HCT116 (cell line): ENCODE measurements at regions not wholly inside any gene's neighbourhood (a gene's known extent, or its start where the extent isn't known, plus 50 kb on each side); places are given as distances from the start of the nearest gene placed in this dataset.

Experiments used
- ATAC-seq: fragments of 200-7000 bp; cut with Tn5 transposase; 2 replicates; pipeline ENCODE4 v1.9.1; 2020; ENCODE audit warnings: mild to moderate bottlenecking, moderate library complexity
- BruUV-seq: library from RNA; stranded (reverse); fragments of 400-500 nt; replicated peaks from 2 replicates; lab custom pipeline; 2021; lab: Mats Ljungman, UMichigan
- CTCF ChIA-PET: fragments of 300-600 bp; sonication (Branson Sonifier 250); formaldehyde crosslinking; loops from one replicate; lab custom pipeline; 2021; ENCODE audit warnings: antibody characterized with exemption; lab: Charles Lee
- POLR2A ChIA-PET: fragments of 300-600, 350-600 bp; sonication (Branson Sonifier 250); formaldehyde crosslinking; loops from one replicate; lab custom pipeline; 2021; ENCODE audit warnings: antibody characterized with exemption; lab: Charles Lee
- RAD21 ChIA-PET, 2 experiments: fragments of 300-600 bp; sonication (Branson Sonifier 250); formaldehyde crosslinking; loops; one replicate each; lab custom pipeline; 2023; ENCODE audit warnings: low total read pairs in 2 of 2; ENCODE audit not compliant: uncharacterized antibody in 2 of 2, unreplicated experiment in 2 of 2, low non-redundant PET in 1 of 2; lab: Charles Lee
- DNase-seq: peaks from one replicate; pipeline ENCODE4 v3.0.0-alpha.2; 2010; ENCODE audit warnings: low read depth, low spot score
- H2AFZ ChIP-seq: fragments of 200-600 bp; shearing (Covaris generic), sonication (generic); 2 replicates; pipeline ENCODE4 v1.6.1; 2017; ENCODE audit warnings: low read depth, mixed run types, mixed read lengths, antibody characterized with exemption, low read length; ENCODE audit not compliant: poor library complexity, severe bottlenecking
- H3K27ac ChIP-seq: 2 replicates; pipeline ENCODE4 v1.5.1; 2012; ENCODE audit warnings: low read depth, low read length
- H3K27me3 ChIP-seq: fragments of 200-600 bp; sonication (generic); 2 replicates; pipeline ENCODE4 v1.6.1; 2016; ENCODE audit warnings: mixed run types, low read length, mixed read lengths; ENCODE audit not compliant: insufficient read depth
- H3K36me3 ChIP-seq, 2 experiments: fragments of 200-500 bp in 1 of 2; fragments of 200-600 bp in 1 of 2; sonication (Bioruptor generic) in 1 of 2; sonication (generic) in 1 of 2; 2 replicates each; pipeline versions ENCODE4 v1.5.1 to v1.6.1; 2014 to 2016; ENCODE audit warnings: low read length in 2 of 2, inconsistent platforms in 1 of 2, mixed read lengths in 1 of 2, mixed run types in 1 of 2; ENCODE audit not compliant: insufficient read depth in 2 of 2, control insufficient read depth in 1 of 2
- H3K4me1 ChIP-seq, 2 experiments: fragments of 200-600 bp in 1 of 2; sonication (generic) in 1 of 2; 2 replicates each; pipeline versions ENCODE4 v1.5.1 to v1.6.1; 2012 to 2017; ENCODE audit warnings: low read length in 2 of 2, inconsistent platforms in 1 of 2, mild to moderate bottlenecking in 1 of 2, mixed read lengths in 1 of 2, mixed run types in 1 of 2, moderate library complexity in 1 of 2; ENCODE audit not compliant: insufficient read depth in 2 of 2, control insufficient read depth in 1 of 2
- H3K4me2 ChIP-seq: fragments of 200-600 bp; sonication (generic); 2 replicates; pipeline ENCODE4 v1.6.1; 2017; ENCODE audit warnings: mixed run types, low read length, mixed read lengths
- H3K4me3 ChIP-seq, 2 experiments: fragments of 200-600 bp in 1 of 2; sonication (generic) in 1 of 2; replicated peaks in 1 of 2; 2 replicates each; pipeline ENCODE4 v1.5.1; 2011 to 2016; ENCODE audit warnings: low read length in 2 of 2, control low read depth in 1 of 2, low read depth in 1 of 2, mild to moderate bottlenecking in 1 of 2, mixed read lengths in 1 of 2, mixed run types in 1 of 2
- H3K79me2 ChIP-seq: fragments of 200-600 bp; sonication (generic); 2 replicates; pipeline ENCODE4 v1.6.1; 2017; ENCODE audit warnings: mild to moderate bottlenecking, mixed run types, low read length, moderate library complexity, mixed read lengths; ENCODE audit not compliant: insufficient read depth
- H3K9ac ChIP-seq: fragments of 200-600 bp; sonication (generic); 2 replicates; pipeline ENCODE4 v1.6.1; 2016; ENCODE audit warnings: low read length, mixed read lengths
- H3K9me2 ChIP-seq: fragments of 200-600 bp; sonication (generic), shearing (Covaris generic); 2 replicates; pipeline ENCODE4 v1.6.1; 2017; ENCODE audit warnings: mixed run types, mild to moderate bottlenecking, moderate library complexity; ENCODE audit not compliant: insufficient read depth
- H3K9me3 ChIP-seq, 2 experiments: fragments of 200-500 bp in 1 of 2; fragments of 200-600 bp in 1 of 2; sonication (Bioruptor generic) in 1 of 2; sonication (generic) in 1 of 2; 2 replicates each; pipeline ENCODE4 v1.6.1; 2014 to 2017; ENCODE audit warnings: low read length in 2 of 2, mixed read lengths in 2 of 2, inconsistent platforms in 1 of 2, low read depth in 1 of 2, mild to moderate bottlenecking in 1 of 2, mixed run types in 1 of 2, moderate library complexity in 1 of 2; ENCODE audit not compliant: control insufficient read depth in 1 of 2, insufficient read depth in 1 of 2
- H4K20me1 ChIP-seq: fragments of 200-600 bp; sonication (generic), shearing (Covaris generic); 2 replicates; pipeline ENCODE4 v1.6.1; 2017; ENCODE audit warnings: mixed run types, mild to moderate bottlenecking, moderate library complexity; ENCODE audit not compliant: insufficient read depth
- CBX3 ChIP-seq: IDR thresholded peaks from 2 replicates; pipeline ENCODE4 v1.6.1; 2012; ENCODE audit warnings: low read depth
- CEBPB ChIP-seq: IDR thresholded peaks from 2 replicates; pipeline ENCODE4 v1.6.1; 2012; ENCODE audit warnings: low read depth
- EGR1 ChIP-seq: IDR thresholded peaks from 2 replicates; pipeline ENCODE4 v1.6.1; 2012; ENCODE audit warnings: low read depth
- ELF1 ChIP-seq: IDR thresholded peaks from 2 replicates; pipeline ENCODE4 v1.6.1; 2012; ENCODE audit warnings: low read depth, borderline replicate concordance
- EZH2phosphoT487 ChIP-seq: fragments of 200-600 bp; IDR thresholded peaks from 2 replicates; pipeline ENCODE4 v1.6.1; 2018; ENCODE audit warnings: antibody characterized with exemption, borderline replicate concordance
- FOSL1 ChIP-seq: IDR thresholded peaks from 2 replicates; pipeline ENCODE4 v1.6.1; 2012; ENCODE audit warnings: low read depth
- POLR2A ChIP-seq: IDR thresholded peaks from 2 replicates; pipeline ENCODE4 v1.7.0; 2011; ENCODE audit warnings: borderline replicate concordance; ENCODE audit not compliant: insufficient read depth, insufficient read length; ENCODE audit errors: extremely low read depth
- POLR2AphosphoS5 ChIP-seq: IDR thresholded peaks from 2 replicates; pipeline ENCODE4 v1.6.1; 2011; ENCODE audit warnings: mild to moderate bottlenecking, low read depth, low read length, moderate library complexity
- RAD21 ChIP-seq: IDR thresholded peaks from 2 replicates; pipeline ENCODE4 v1.6.1; 2012; ENCODE audit warnings: low read depth, mild to moderate bottlenecking
- SRF ChIP-seq: IDR thresholded peaks from 2 replicates; pipeline ENCODE4 v1.6.1; 2012; ENCODE audit warnings: low read depth
- ZFX ChIP-seq: fragments of 450-650 bp; IDR thresholded peaks from 2 replicates; pipeline ENCODE4 v1.6.1; 2017
- ZNF274 ChIP-seq: fragments of 200-500 bp; sonication (Bioruptor generic); IDR thresholded peaks from 2 replicates; pipeline ENCODE4 v1.6.1; 2014; ENCODE audit warnings: mild to moderate bottlenecking, low read depth, low read length, inconsistent platforms
- intact Hi-C: fragments of 100-400 bp; cut with micrococcal nuclease; formaldehyde crosslinking; loops from 2 replicates; pipeline ENCODE4 v1.10.0; 2022
- TF ChIP-seq, protein P1 (sequence below): IDR thresholded peaks from 2 replicates; pipeline ENCODE4 v1.6.1; 2012
- TF ChIP-seq, protein P2 (sequence below), 3 experiments: fragments of 200-600 bp in 1 of 3; sonication (generic) in 1 of 3; IDR thresholded peaks in 2 of 3; conservative IDR thresholded peaks in 1 of 3; 2 replicates each; pipeline ENCODE4 v1.5.1; 2012 to 2017; ENCODE audit warnings: low read depth in 2 of 3, low read length in 2 of 3, antibody characterized with exemption in 1 of 3, borderline replicate concordance in 1 of 3, control low read depth in 1 of 3, mild to moderate bottlenecking in 1 of 3, mixed read lengths in 1 of 3, mixed run types in 1 of 3, moderate library complexity in 1 of 3; ENCODE audit not compliant: insufficient read depth in 1 of 3
- TF ChIP-seq, protein P3 (sequence below): IDR thresholded peaks from 2 replicates; pipeline ENCODE4 v1.6.1; 2012; ENCODE audit warnings: low read depth

DNA sequence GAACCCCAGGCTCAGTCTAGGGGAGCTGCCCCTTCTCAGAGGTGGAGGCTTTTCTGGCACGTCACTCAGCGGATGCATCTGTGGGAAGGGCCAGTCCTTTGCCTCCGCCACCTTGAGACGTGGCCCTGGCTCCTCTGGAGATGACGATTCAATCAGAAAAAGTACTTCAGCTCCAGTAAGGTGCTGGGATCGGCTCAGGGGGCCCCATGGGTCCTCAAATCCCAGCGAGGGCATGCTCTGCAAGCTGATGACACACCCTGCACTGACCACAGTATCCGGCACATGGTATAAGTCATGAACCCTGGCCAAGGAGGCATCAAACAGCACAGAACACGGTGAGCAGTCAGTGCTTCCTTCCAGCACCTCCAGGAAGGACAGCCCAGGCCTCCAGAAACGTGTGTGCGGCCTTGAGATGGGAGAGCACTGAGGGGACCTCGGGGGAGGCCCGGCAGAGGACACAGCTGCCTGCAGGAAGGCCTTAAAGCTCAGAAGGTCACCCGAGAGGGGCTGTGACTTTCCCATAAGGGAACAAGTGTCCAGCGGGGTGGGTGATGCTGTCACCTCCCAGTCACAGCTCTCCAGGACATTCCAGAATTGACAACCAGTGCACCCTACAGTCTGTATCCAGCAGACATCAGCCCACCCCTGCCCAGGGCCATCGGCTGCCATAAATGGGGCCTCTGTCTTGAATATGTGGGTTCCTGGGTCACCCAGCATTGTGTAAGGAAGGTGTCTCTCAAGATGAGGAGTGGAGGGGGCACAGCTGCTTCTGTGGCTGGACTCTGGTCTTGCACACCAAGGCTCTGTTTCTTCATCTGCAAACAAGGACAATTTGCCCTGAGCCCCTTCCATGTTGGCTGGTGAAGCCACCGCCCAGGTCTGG is 205.8 kb downstream of the NDUFA10 start:
- BruUV-seq, result no TSS peak
- Histone ChIP-seq H3K27me3 (peaks cover 26% of the 10 kb centered on the region; the same call in 1 of the 2 replicates), H3K4me3 (no peak overlapping the region), H3K4me2 (0 out of 2 replicates have a peak overlapping the region, but pooled peaks have one; percentile 9), H3K4me1 (peaks cover 10 to 13% of the 10 kb centered on the region in 2 experiments; a peak in 3 of 4 replicates), H3K9me2 (no peaks in the 10 kb centered on the region), H3K9ac (no peak overlapping the region), H3K27ac (no peak overlapping the region), H2AFZ (no peak overlapping the region), H3K9me3 (no peaks in the 10 kb centered on the region), H3K36me3 (no peaks in the 10 kb centered on the region), H4K20me1 (no peaks in the 10 kb centered on the region), H3K79me2 (no peaks in the 10 kb centered on the region)
- TF ChIP-seq FOSL1 (no peak), SRF (no peak), CBX3 (no peak)
- DNase-seq, result no peak
- intact Hi-C loops, result no loop called here
- POLR2A ChIA-PET, result no interaction called here
- no peak for ATAC-seq
- CTCF ChIA-PET, result no interaction called here
- RAD21 ChIA-PET, result no interaction called here

DNA sequence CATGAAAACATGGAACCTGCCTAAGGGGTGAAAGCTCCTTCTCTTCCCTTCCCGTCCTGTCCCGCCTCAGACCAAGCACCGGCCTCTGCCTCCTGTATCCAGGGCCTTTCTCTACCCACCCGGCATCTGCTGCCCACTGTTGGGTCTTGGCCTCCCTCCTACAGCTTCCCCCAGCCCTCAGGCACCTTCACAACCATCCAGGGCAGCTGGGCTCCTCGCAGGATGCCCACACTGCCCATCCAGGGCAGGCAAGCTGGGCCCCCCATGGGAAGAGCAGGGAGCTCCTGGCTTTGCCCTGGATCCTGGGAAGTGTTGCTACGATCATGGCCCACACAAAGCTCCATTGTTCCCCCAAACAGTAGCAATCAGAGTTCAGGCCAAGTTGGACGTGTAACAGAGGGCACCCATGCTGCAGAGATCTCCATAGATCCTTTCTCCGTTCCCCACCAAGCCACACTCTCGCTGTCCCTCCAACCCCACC is 206.6 kb downstream of the NDUFA10 start:
- ATAC-seq, result no peak
- Histone ChIP-seq H3K27ac (no peak overlapping the region), H3K36me3 (no peaks in the 10 kb centered on the region), H3K9me3 (no peaks in the 10 kb centered on the region), H3K4me1 (peaks cover 7 to 8% of the 10 kb centered on the region in 2 experiments; a peak in 3 of 4 replicates), H4K20me1 (no peaks in the 10 kb centered on the region), H3K79me2 (no peaks in the 10 kb centered on the region), H3K9ac (no peak overlapping the region), H3K27me3 (peaks cover 26% of the 10 kb centered on the region; the same call in 1 of the 2 replicates), H3K4me3 (no peak overlapping the region), H2AFZ (no peak overlapping the region), H3K4me2 (no peak overlapping the region), H3K9me2 (no peaks in the 10 kb centered on the region)
- ChIA-PET RAD21 (no interaction called here), POLR2A (no interaction called here), CTCF (no interaction called here)
- no TSS peak for BruUV-seq
- intact Hi-C loops, result no loop called here
- DNase-seq, result no peak
- TF ChIP-seq POLR2A (no peak), POLR2AphosphoS5 (no peak), RAD21 (no peak), SRF (no peak), FOSL1 (no peak), ZNF274 (no peak), EZH2phosphoT487 (no peak), ZFX (no peak), CEBPB (no peak), ELF1 (no peak), EGR1 (no peak)
- TF ChIP-seq, protein P1, sequence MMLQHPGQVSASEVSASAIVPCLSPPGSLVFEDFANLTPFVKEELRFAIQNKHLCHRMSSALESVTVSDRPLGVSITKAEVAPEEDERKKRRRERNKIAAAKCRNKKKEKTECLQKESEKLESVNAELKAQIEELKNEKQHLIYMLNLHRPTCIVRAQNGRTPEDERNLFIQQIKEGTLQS, result no peak
- TF ChIP-seq, protein P2, sequence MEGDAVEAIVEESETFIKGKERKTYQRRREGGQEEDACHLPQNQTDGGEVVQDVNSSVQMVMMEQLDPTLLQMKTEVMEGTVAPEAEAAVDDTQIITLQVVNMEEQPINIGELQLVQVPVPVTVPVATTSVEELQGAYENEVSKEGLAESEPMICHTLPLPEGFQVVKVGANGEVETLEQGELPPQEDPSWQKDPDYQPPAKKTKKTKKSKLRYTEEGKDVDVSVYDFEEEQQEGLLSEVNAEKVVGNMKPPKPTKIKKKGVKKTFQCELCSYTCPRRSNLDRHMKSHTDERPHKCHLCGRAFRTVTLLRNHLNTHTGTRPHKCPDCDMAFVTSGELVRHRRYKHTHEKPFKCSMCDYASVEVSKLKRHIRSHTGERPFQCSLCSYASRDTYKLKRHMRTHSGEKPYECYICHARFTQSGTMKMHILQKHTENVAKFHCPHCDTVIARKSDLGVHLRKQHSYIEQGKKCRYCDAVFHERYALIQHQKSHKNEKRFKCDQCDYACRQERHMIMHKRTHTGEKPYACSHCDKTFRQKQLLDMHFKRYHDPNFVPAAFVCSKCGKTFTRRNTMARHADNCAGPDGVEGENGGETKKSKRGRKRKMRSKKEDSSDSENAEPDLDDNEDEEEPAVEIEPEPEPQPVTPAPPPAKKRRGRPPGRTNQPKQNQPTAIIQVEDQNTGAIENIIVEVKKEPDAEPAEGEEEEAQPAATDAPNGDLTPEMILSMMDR (IDR thresholded peaks at IDR 0.05 in 2 of 3, conservative IDR thresholded peaks at IDR 0.05 in 1 of 3; ENCODE audit: borderline replicate concordance in 1 of 3, insufficient read depth in 1 of 3, low read depth in 2 of 3, low read length in 2 of 3), result no peak
- TF ChIP-seq, protein P3, sequence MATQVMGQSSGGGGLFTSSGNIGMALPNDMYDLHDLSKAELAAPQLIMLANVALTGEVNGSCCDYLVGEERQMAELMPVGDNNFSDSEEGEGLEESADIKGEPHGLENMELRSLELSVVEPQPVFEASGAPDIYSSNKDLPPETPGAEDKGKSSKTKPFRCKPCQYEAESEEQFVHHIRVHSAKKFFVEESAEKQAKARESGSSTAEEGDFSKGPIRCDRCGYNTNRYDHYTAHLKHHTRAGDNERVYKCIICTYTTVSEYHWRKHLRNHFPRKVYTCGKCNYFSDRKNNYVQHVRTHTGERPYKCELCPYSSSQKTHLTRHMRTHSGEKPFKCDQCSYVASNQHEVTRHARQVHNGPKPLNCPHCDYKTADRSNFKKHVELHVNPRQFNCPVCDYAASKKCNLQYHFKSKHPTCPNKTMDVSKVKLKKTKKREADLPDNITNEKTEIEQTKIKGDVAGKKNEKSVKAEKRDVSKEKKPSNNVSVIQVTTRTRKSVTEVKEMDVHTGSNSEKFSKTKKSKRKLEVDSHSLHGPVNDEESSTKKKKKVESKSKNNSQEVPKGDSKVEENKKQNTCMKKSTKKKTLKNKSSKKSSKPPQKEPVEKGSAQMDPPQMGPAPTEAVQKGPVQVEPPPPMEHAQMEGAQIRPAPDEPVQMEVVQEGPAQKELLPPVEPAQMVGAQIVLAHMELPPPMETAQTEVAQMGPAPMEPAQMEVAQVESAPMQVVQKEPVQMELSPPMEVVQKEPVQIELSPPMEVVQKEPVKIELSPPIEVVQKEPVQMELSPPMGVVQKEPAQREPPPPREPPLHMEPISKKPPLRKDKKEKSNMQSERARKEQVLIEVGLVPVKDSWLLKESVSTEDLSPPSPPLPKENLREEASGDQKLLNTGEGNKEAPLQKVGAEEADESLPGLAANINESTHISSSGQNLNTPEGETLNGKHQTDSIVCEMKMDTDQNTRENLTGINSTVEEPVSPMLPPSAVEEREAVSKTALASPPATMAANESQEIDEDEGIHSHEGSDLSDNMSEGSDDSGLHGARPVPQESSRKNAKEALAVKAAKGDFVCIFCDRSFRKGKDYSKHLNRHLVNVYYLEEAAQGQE, result no peak
